ENCODE measurements at regions not wholly inside any gene's neighbourhood (a gene's known extent, or its start where the extent isn't known, plus 50 kb on each side); places are given as distances from the start of the nearest gene placed in this dataset.
"Not testable (repeated sequence)": the region's sequence is repeated elsewhere in the genome, so short reads cannot be mapped to it uniquely, and the experiment has no call there.

GRCh38 chr7:68218461-68218860, 1221.8 kb downstream of the TYW1 start:
- no peak for DNase-seq
- no peak overlapping the region for H3K27ac ChIP-seq (ENCODE audit: insufficient read depth in 1 of 2, low read depth in 1 of 2, low read length in 2 of 2, poor library complexity in 1 of 2, severe bottlenecking in 2 of 2)
- no CpG with 5 or more reads among the region's 1 CpG for WGBS (ENCODE audit: insufficient coverage)
- ChIA-PET POLR2A (no interaction called here), CTCF (no interaction called here)
- H3K36me3 ChIP-seq (ENCODE audit: control insufficient read depth in 4 of 4, insufficient read depth in 4 of 4, low read length in 3 of 4), result no peaks in the 10 kb centered on the region
- no peak overlapping the region for H3K4me3 ChIP-seq (ENCODE audit: control insufficient read depth in 1 of 7, extremely low read depth in 1 of 7, insufficient read depth in 4 of 7, low read depth in 2 of 7, low read length in 6 of 7)
- H3K27me3 ChIP-seq (replicated peaks in 2 of 5; ENCODE audit: control insufficient read depth in 4 of 5, insufficient read depth in 5 of 5, low read length in 4 of 5), result no peaks in the 10 kb centered on the region
- H3K9me3 ChIP-seq (ENCODE audit: control extremely low read depth in 1 of 5, control insufficient read depth in 4 of 5, insufficient read depth in 2 of 5, low read depth in 1 of 5, low read length in 4 of 5), result no peaks in the 10 kb centered on the region
- no peaks in the 10 kb centered on the region for H3K4me1 ChIP-seq (ENCODE audit: control extremely low read depth in 1 of 4, control insufficient read depth in 4 of 4, insufficient read depth in 4 of 4, low read length in 3 of 4)

GRCh38 chr7:68222311-68222710, 1225.7 kb downstream of the TYW1 start:
- Histone ChIP-seq H3K27me3 (replicated peaks in 2 of 5; ENCODE audit: control insufficient read depth in 4 of 5, insufficient read depth in 5 of 5, low read length in 4 of 5) (no peaks in the 10 kb centered on the region), H3K4me3 (ENCODE audit: control insufficient read depth in 1 of 7, extremely low read depth in 1 of 7, insufficient read depth in 4 of 7, low read depth in 2 of 7, low read length in 6 of 7) (no peak overlapping the region), H3K27ac (ENCODE audit: insufficient read depth in 1 of 2, low read depth in 1 of 2, low read length in 2 of 2, poor library complexity in 1 of 2, severe bottlenecking in 2 of 2) (no peak overlapping the region), H3K9me3 (ENCODE audit: control extremely low read depth in 1 of 5, control insufficient read depth in 4 of 5, insufficient read depth in 2 of 5, low read depth in 1 of 5, low read length in 4 of 5) (no peaks in the 10 kb centered on the region), H3K4me1 (ENCODE audit: control extremely low read depth in 1 of 4, control insufficient read depth in 4 of 4, insufficient read depth in 4 of 4, low read length in 3 of 4) (no peaks in the 10 kb centered on the region), H3K36me3 (ENCODE audit: control insufficient read depth in 4 of 4, insufficient read depth in 4 of 4, low read length in 3 of 4) (no peaks in the 10 kb centered on the region)
- DNase-seq, result no peak
- CTCF ChIA-PET, result no interaction called here
- 71% methylated on average over 1 of the region's 1 CpG for WGBS (ENCODE audit: insufficient coverage)
- POLR2A ChIA-PET, result no interaction called here

GRCh38 chr7:68224041-68224741, 1227.6 kb downstream of the TYW1 start:
- POLR2A ChIA-PET, result no interaction called here

GRCh38 chr7:68231011-68231410, 1234.4 kb downstream of the TYW1 start:
- H3K4me1 ChIP-seq (ENCODE audit: control extremely low read depth in 1 of 4, control insufficient read depth in 4 of 4, insufficient read depth in 4 of 4, low read length in 3 of 4); POLR2A ChIA-PET; H3K36me3 ChIP-seq (ENCODE audit: control insufficient read depth in 4 of 4, insufficient read depth in 4 of 4, low read length in 3 of 4); CTCF ChIA-PET; H3K9me3 ChIP-seq (ENCODE audit: control extremely low read depth in 1 of 5, control insufficient read depth in 4 of 5, insufficient read depth in 2 of 5, low read depth in 1 of 5, low read length in 4 of 5); DNase-seq; H3K27me3 ChIP-seq (replicated peaks in 2 of 5; ENCODE audit: control insufficient read depth in 4 of 5, insufficient read depth in 5 of 5, low read length in 4 of 5); H3K4me3 ChIP-seq (ENCODE audit: control insufficient read depth in 1 of 7, extremely low read depth in 1 of 7, insufficient read depth in 4 of 7, low read depth in 2 of 7, low read length in 6 of 7); H3K27ac ChIP-seq (ENCODE audit: insufficient read depth in 1 of 2, low read depth in 1 of 2, low read length in 2 of 2, poor library complexity in 1 of 2, severe bottlenecking in 2 of 2): not testable (repeated sequence)
- WGBS (ENCODE audit: insufficient coverage), result 80% methylated on average over 1 of the region's 28 CpGs

More at GRCh38 chr7:68224041-68224741, 1227.6 kb downstream of the TYW1 start:
- H3K27me3 ChIP-seq (replicated peaks in 2 of 5; ENCODE audit: control insufficient read depth in 4 of 5, insufficient read depth in 5 of 5, low read length in 4 of 5), result no peaks in the 10 kb centered on the region
- no peaks in the 10 kb centered on the region for H3K9me3 ChIP-seq (ENCODE audit: control extremely low read depth in 1 of 5, control insufficient read depth in 4 of 5, insufficient read depth in 2 of 5, low read depth in 1 of 5, low read length in 4 of 5)
- H3K27ac ChIP-seq (ENCODE audit: insufficient read depth in 1 of 2, low read depth in 1 of 2, low read length in 2 of 2, poor library complexity in 1 of 2, severe bottlenecking in 2 of 2), result no peak overlapping the region
- no peak overlapping the region for H3K4me3 ChIP-seq (ENCODE audit: control insufficient read depth in 1 of 7, extremely low read depth in 1 of 7, insufficient read depth in 4 of 7, low read depth in 2 of 7, low read length in 6 of 7)
- no peak for DNase-seq
- no peaks in the 10 kb centered on the region for H3K4me1 ChIP-seq (ENCODE audit: control extremely low read depth in 1 of 4, control insufficient read depth in 4 of 4, insufficient read depth in 4 of 4, low read length in 3 of 4)
- CTCF ChIA-PET, result no interaction called here
- H3K36me3 ChIP-seq (ENCODE audit: control insufficient read depth in 4 of 4, insufficient read depth in 4 of 4, low read length in 3 of 4), result no peaks in the 10 kb centered on the region
- 66% methylated on average over 7 of the region's 10 CpGs for WGBS (ENCODE audit: insufficient coverage)

- 100% methylated on average over 1 of the region's 1 CpG for WGBS (ENCODE audit: insufficient coverage)
- ChIA-PET CTCF (no interaction called here), POLR2A (no interaction called here)
- DNase-seq, result no peak
- H3K4me1 ChIP-seq (ENCODE audit: control extremely low read depth in 1 of 4, control insufficient read depth in 4 of 4, insufficient read depth in 4 of 4, low read length in 3 of 4), result no peaks in the 10 kb centered on the region
- H3K36me3 ChIP-seq (ENCODE audit: control insufficient read depth in 4 of 4, insufficient read depth in 4 of 4, low read length in 3 of 4), result no peaks in the 10 kb centered on the region
- H3K9me3 ChIP-seq (ENCODE audit: control extremely low read depth in 1 of 5, control insufficient read depth in 4 of 5, insufficient read depth in 2 of 5, low read depth in 1 of 5, low read length in 4 of 5), result peaks cover 0 to 4% (median 0%) of the 10 kb centered on the region in 5 experiments
- no peak overlapping the region for H3K4me3 ChIP-seq (ENCODE audit: control insufficient read depth in 1 of 7, extremely low read depth in 1 of 7, insufficient read depth in 4 of 7, low read depth in 2 of 7, low read length in 6 of 7)
- H3K27me3 ChIP-seq (replicated peaks in 2 of 5; ENCODE audit: control insufficient read depth in 4 of 5, insufficient read depth in 5 of 5, low read length in 4 of 5), result no peaks in the 10 kb centered on the region
- H3K27ac ChIP-seq (ENCODE audit: insufficient read depth in 1 of 2, low read depth in 1 of 2, low read length in 2 of 2, poor library complexity in 1 of 2, severe bottlenecking in 2 of 2), result no peak overlapping the region
Measured at GRCh38 chr7:68235937-68236336, 1239.3 kb downstream of the TYW1 start.

GRCh38 chr7:68238204-68238805, 1241.7 kb downstream of the TYW1 start:
- peaks cover 0 to 9% (median 0%) of the 10 kb centered on the region in 5 experiments for H3K9me3 ChIP-seq (ENCODE audit: control extremely low read depth in 1 of 5, control insufficient read depth in 4 of 5, insufficient read depth in 2 of 5, low read depth in 1 of 5, low read length in 4 of 5)
- CTCF ChIA-PET, result no interaction called here

GRCh38 chr7:68243128-68243527, 1246.5 kb downstream of the TYW1 start:
- H3K27me3 ChIP-seq (replicated peaks in 2 of 5; ENCODE audit: control insufficient read depth in 4 of 5, insufficient read depth in 5 of 5, low read length in 4 of 5), result no peaks in the 10 kb centered on the region
- WGBS (ENCODE audit: insufficient coverage), result no CpG with 5 or more reads among the region's 2 CpGs
- ChIA-PET CTCF (no interaction called here), POLR2A (no interaction called here)
- no peak for DNase-seq
- no peaks in the 10 kb centered on the region for H3K36me3 ChIP-seq (ENCODE audit: control insufficient read depth in 4 of 4, insufficient read depth in 4 of 4, low read length in 3 of 4)
- H3K27ac ChIP-seq (ENCODE audit: insufficient read depth in 1 of 2, low read depth in 1 of 2, low read length in 2 of 2, poor library complexity in 1 of 2, severe bottlenecking in 2 of 2), result no peak overlapping the region
- peaks cover 0 to 9% (median 2%) of the 10 kb centered on the region in 5 experiments for H3K9me3 ChIP-seq (ENCODE audit: control extremely low read depth in 1 of 5, control insufficient read depth in 4 of 5, insufficient read depth in 2 of 5, low read depth in 1 of 5, low read length in 4 of 5)
- no peaks in the 10 kb centered on the region for H3K4me1 ChIP-seq (ENCODE audit: control extremely low read depth in 1 of 4, control insufficient read depth in 4 of 4, insufficient read depth in 4 of 4, low read length in 3 of 4)
- H3K4me3 ChIP-seq (ENCODE audit: control insufficient read depth in 1 of 7, extremely low read depth in 1 of 7, insufficient read depth in 4 of 7, low read depth in 2 of 7, low read length in 6 of 7), result no peak overlapping the region

More at GRCh38 chr7:68238204-68238805, 1241.7 kb downstream of the TYW1 start:
- Histone ChIP-seq H3K4me1 (ENCODE audit: control extremely low read depth in 1 of 4, control insufficient read depth in 4 of 4, insufficient read depth in 4 of 4, low read length in 3 of 4) (no peaks in the 10 kb centered on the region), H3K27me3 (replicated peaks in 2 of 5; ENCODE audit: control insufficient read depth in 4 of 5, insufficient read depth in 5 of 5, low read length in 4 of 5) (no peaks in the 10 kb centered on the region), H3K4me3 (ENCODE audit: control insufficient read depth in 1 of 7, extremely low read depth in 1 of 7, insufficient read depth in 4 of 7, low read depth in 2 of 7, low read length in 6 of 7) (no peak overlapping the region), H3K27ac (ENCODE audit: insufficient read depth in 1 of 2, low read depth in 1 of 2, low read length in 2 of 2, poor library complexity in 1 of 2, severe bottlenecking in 2 of 2) (no peak overlapping the region), H3K36me3 (ENCODE audit: control insufficient read depth in 4 of 4, insufficient read depth in 4 of 4, low read length in 3 of 4) (no peaks in the 10 kb centered on the region)
- POLR2A ChIA-PET, result no interaction called here
- 88% methylated on average over 4 of the region's 4 CpGs for WGBS (ENCODE audit: insufficient coverage)
- no peak for DNase-seq
